Activated B cell treated with CpG ODN at 0.5 μM for 24 hours (primary cell): ENCODE measurements at regions not wholly inside any gene's neighbourhood (a gene's known extent, or its start where the extent isn't known, plus 50 kb on each side); places are given as distances from the start of the nearest gene placed in this dataset.

ENCODE experiments used
- ATAC-seq: fragments of 200-7000 bp; cut with Tn5 transposase; one replicate; pipeline ENCODE4 v1.10.0; 2021; ENCODE audit warnings: low read depth, mild to moderate bottlenecking, moderate library complexity
- CTCF ChIA-PET: fragments of 350-600 bp; sonication (Branson Sonifier 250); formaldehyde crosslinking; loops from one replicate; lab custom pipeline; 2021; ENCODE audit warnings: antibody characterized with exemption; lab: Charles Lee
- POLR2A ChIA-PET: fragments of 350-600 bp; sonication (Branson Sonifier 250); formaldehyde crosslinking; loops from one replicate; lab custom pipeline; 2021; ENCODE audit warnings: antibody characterized with exemption; lab: Charles Lee
- DNase-seq: peaks from one replicate; pipeline ENCODE4 v3.0.0; 2022
- H3K27ac Mint-ChIP-seq: one replicate; pipeline ENCODE4 v1.8.0; 2020; ENCODE audit warnings: mixed read lengths
- H3K27me3 Mint-ChIP-seq: one replicate; pipeline ENCODE4 v1.8.0; 2021; ENCODE audit warnings: mixed read lengths
- H3K36me3 Mint-ChIP-seq: one replicate; pipeline ENCODE4 v1.8.0; 2021; ENCODE audit warnings: low read depth, mixed read lengths
- H3K4me1 Mint-ChIP-seq: one replicate; pipeline ENCODE4 v1.8.0; 2021; ENCODE audit warnings: mixed read lengths
- H3K4me3 Mint-ChIP-seq: one replicate; pipeline ENCODE4 v1.8.0; 2020; ENCODE audit warnings: mild to moderate bottlenecking, mixed read lengths
- H3K9me3 Mint-ChIP-seq: one replicate; pipeline ENCODE4 v1.8.0; 2020; ENCODE audit warnings: mixed read lengths
- intact Hi-C: fragments of 100-400 bp; cut with micrococcal nuclease; formaldehyde crosslinking; loops from one replicate; pipeline ENCODE4 v1.15.1; 2024
- TF ChIP-seq, protein P1 (sequence below): fragments of 200-600 bp; IDR thresholded peaks from one replicate; pipeline ENCODE4 v1.8.0; 2022; ENCODE audit warnings: antibody characterized with exemption, mild to moderate bottlenecking

GRCh38 chr3:188083011-188083410, 70.9 kb upstream of the LPP start:
- Mint-ChIP-seq H3K27me3 (peaks cover 3% of the 10 kb centered on the region), H3K27ac (no peak overlapping the region), H3K4me3 (no peak overlapping the region), H3K9me3 (peaks cover 6% of the 10 kb centered on the region), H3K4me1 (peaks cover 25% of the 10 kb centered on the region), H3K36me3 (no peaks in the 10 kb centered on the region)
- ATAC-seq: no peak
- POLR2A ChIA-PET: no interaction called here
- DNase-seq: no peak
- TF ChIP-seq, protein P1, sequence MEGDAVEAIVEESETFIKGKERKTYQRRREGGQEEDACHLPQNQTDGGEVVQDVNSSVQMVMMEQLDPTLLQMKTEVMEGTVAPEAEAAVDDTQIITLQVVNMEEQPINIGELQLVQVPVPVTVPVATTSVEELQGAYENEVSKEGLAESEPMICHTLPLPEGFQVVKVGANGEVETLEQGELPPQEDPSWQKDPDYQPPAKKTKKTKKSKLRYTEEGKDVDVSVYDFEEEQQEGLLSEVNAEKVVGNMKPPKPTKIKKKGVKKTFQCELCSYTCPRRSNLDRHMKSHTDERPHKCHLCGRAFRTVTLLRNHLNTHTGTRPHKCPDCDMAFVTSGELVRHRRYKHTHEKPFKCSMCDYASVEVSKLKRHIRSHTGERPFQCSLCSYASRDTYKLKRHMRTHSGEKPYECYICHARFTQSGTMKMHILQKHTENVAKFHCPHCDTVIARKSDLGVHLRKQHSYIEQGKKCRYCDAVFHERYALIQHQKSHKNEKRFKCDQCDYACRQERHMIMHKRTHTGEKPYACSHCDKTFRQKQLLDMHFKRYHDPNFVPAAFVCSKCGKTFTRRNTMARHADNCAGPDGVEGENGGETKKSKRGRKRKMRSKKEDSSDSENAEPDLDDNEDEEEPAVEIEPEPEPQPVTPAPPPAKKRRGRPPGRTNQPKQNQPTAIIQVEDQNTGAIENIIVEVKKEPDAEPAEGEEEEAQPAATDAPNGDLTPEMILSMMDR: no peak
- CTCF ChIA-PET: no interaction called here
- intact Hi-C loops: no loop called here

- DNase-seq: no peak
- ATAC-seq: no peak
- Mint-ChIP-seq H3K36me3 (no peaks in the 10 kb centered on the region), H3K27me3 (peaks cover 3% of the 10 kb centered on the region), H3K9me3 (peaks cover 4% of the 10 kb centered on the region), H3K4me3 (no peak overlapping the region), H3K4me1 (peaks cover 26% of the 10 kb centered on the region), H3K27ac (no peak overlapping the region)
- CTCF ChIA-PET: interaction anchor here (1.1 kb wide), 1 partner anchor 10 kb away, joined by 3 read pairs; no protein-coding TSS in a partner anchor
- intact Hi-C loops: no loop called here
- TF ChIP-seq, protein P1: no peak
- POLR2A ChIA-PET: interaction anchor here (0.5 to 1.0 kb wide), 3 partner anchors 65 to 341 kb away, joined by 3 to 7 read pairs (median 3); no protein-coding TSS in a partner anchor
Measured at GRCh38 chr3:188084752-188085583, 69.0 kb upstream of the LPP start.

DNA sequence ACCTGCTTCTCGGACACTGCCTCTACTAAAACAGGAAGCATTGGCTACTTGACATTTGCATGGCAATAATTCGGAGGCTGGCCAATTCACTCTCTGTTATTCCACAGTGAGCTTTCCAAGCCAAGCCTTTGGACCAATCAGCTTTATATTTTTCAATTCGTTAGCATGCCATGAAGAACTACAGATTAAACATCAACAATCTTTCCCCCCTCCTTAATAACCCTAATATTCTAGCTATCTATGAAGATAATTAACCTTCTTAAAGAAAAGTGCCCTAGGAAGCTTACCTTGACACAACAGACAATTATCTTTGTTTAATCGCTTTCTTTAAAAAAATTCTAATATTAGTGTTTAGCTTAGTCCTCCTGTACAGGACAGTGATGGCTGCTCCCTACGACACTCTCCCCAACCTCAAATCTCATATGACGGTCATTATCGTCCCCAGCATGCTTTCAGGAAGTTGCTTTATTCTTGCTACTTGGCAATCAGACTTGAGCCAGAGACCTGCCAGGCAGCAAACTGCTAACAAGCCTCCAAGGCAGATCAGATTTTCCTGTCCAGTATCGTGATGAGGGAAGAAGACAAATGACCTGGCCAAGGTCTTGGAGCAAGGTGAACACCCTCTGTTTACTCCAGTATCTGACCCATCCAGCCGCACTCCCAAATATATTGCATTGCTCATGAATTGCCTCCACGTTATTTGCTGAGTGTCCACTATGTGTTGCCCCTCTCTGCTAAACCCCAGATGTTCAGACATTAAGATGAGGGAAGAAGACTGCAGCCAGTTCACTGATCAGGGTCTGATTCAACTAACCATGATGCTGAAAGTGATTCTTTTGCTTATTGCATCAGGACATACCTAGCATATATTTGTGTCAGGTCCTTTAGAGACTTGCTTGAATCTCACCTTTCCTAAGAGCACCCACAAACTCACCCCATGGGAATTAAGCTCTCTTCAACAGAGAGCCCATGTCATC, 68.1 kb upstream of the LPP start:
- Mint-ChIP-seq H3K9me3 (no peaks in the 10 kb centered on the region), H3K27ac (no peak overlapping the region), H3K27me3 (peaks cover 5% of the 10 kb centered on the region), H3K4me1 (peaks cover 26% of the 10 kb centered on the region), H3K4me3 (no peak overlapping the region), H3K36me3 (no peaks in the 10 kb centered on the region)
- DNase-seq: no peak
- ATAC-seq: no peak
- intact Hi-C loops: no loop called here
- TF ChIP-seq, protein P1: no peak
- ChIA-PET CTCF (interaction anchor here (1.1 kb wide), 1 partner anchor 9 kb away, joined by 3 read pairs; no protein-coding TSS in a partner anchor), POLR2A (interaction anchor here (0.5 to 1.1 kb wide), 4 partner anchors 11 to 342 kb away, joined by 3 to 7 read pairs (median 3); no protein-coding TSS in a partner anchor)

GRCh38 chr3:188088948-188089685, 64.8 kb upstream of the LPP start:
- Mint-ChIP-seq H3K27ac (no peak overlapping the region), H3K36me3 (no peaks in the 10 kb centered on the region), H3K4me3 (no peak overlapping the region), H3K9me3 (no peaks in the 10 kb centered on the region), H3K4me1 (peaks cover 28% of the 10 kb centered on the region), H3K27me3 (peaks cover 8% of the 10 kb centered on the region)
- ChIA-PET POLR2A (interaction anchor here (1.0 kb wide), 1 partner anchor 9 kb away, joined by 3 read pairs; no protein-coding TSS in a partner anchor), CTCF (no interaction called here)
- intact Hi-C loops: no loop called here
- DNase-seq (no peak), ATAC-seq (no peak)
- TF ChIP-seq, protein P1: no peak
